Neural progenitor cell (in vitro differentiated cells): ENCODE measurements at regions not wholly inside any gene's neighbourhood (a gene's known extent, or its start where the extent isn't known, plus 50 kb on each side); places are given as distances from the start of the nearest gene placed in this dataset.

Experiments
- EZH2 ChIP-seq: fragments of 200-600 bp; sonication (generic); IDR thresholded peaks from 2 replicates; pipeline ENCODE4 v1.6.1; 2017; ENCODE audit warnings: antibody characterized with exemption, mild to moderate bottlenecking, moderate library complexity
- EZH2phosphoT487 ChIP-seq: fragments of 200-600 bp; sonication (generic); IDR thresholded peaks from 2 replicates; pipeline ENCODE4 v1.6.1; 2017; ENCODE audit warnings: antibody characterized with exemption
- TF ChIP-seq, protein P1 (sequence below): fragments of 200-600 bp; sonication (generic); IDR thresholded peaks from 2 replicates; pipeline ENCODE4 v1.5.1; 2017; ENCODE audit warnings: antibody characterized with exemption, mild to moderate bottlenecking

DNA sequence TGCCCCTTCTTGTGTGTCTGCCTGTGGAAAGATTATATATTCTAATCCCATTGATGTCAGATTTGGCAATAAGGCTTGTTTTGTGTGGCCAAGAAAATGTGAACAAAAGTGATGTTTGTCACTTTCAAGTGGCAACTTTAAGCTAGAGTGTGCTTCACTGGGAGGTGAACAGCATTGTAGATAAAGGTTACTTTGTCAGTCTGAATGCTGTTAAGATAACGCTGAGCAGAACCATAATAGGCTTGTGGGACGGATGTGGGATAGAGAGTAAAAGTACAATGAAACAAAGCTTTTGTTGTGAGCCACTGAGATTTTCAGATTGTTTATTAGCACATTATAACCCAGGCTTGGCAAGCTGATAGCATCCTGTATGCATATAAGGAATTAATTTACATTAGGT is 303.8 kb upstream of the MAN1A1 start:
- TF ChIP-seq EZH2phosphoT487 = no peak
- TF ChIP-seq, protein P1, sequence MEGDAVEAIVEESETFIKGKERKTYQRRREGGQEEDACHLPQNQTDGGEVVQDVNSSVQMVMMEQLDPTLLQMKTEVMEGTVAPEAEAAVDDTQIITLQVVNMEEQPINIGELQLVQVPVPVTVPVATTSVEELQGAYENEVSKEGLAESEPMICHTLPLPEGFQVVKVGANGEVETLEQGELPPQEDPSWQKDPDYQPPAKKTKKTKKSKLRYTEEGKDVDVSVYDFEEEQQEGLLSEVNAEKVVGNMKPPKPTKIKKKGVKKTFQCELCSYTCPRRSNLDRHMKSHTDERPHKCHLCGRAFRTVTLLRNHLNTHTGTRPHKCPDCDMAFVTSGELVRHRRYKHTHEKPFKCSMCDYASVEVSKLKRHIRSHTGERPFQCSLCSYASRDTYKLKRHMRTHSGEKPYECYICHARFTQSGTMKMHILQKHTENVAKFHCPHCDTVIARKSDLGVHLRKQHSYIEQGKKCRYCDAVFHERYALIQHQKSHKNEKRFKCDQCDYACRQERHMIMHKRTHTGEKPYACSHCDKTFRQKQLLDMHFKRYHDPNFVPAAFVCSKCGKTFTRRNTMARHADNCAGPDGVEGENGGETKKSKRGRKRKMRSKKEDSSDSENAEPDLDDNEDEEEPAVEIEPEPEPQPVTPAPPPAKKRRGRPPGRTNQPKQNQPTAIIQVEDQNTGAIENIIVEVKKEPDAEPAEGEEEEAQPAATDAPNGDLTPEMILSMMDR = no peak
- TF ChIP-seq EZH2 = no peak
